OCI-LY7 (cell line): ENCODE measurements at regions not wholly inside any gene's neighbourhood (a gene's known extent, or its start where the extent isn't known, plus 50 kb on each side); places are given as distances from the start of the nearest gene placed in this dataset.

Source experiments
- BruUV-seq: library from RNA; stranded (reverse); fragments of 400-500 nt; replicated peaks from 2 replicates; lab custom pipeline; 2021; lab: Mats Ljungman, UMichigan
- CTCF ChIA-PET: fragments of 300-600 bp; sonication (Branson Sonifier 250); formaldehyde crosslinking; loops from one replicate; lab custom pipeline; 2022; ENCODE audit warnings: antibody characterized with exemption; ENCODE audit not compliant: unreplicated experiment; lab: Charles Lee
- POLR2A ChIA-PET: fragments of 300-600 bp; sonication (Branson Sonifier 250); formaldehyde crosslinking; loops from one replicate; lab custom pipeline; 2022; ENCODE audit warnings: antibody characterized with exemption; lab: Charles Lee
- DNase-seq: peaks from one replicate; pipeline ENCODE4 v3.0.0-alpha.2; 2015; ENCODE audit warnings: low spot score
- H2AFZ ChIP-seq: fragments of 200-600 bp; sonication (generic), shearing (Covaris generic); 2 replicates; pipeline ENCODE4 v1.6.1; 2014; ENCODE audit warnings: mild to moderate bottlenecking, antibody characterized with exemption, low read length, moderate library complexity
- H3K27ac ChIP-seq: fragments of 200-600 bp; sonication (generic); 2 replicates; pipeline ENCODE4 v1.5.1; 2014; ENCODE audit warnings: mixed run types, low read depth, mild to moderate bottlenecking, moderate library complexity, low read length, inconsistent platforms; ENCODE audit not compliant: poor library complexity, severe bottlenecking
- H3K36me3 ChIP-seq: fragments of 200-600 bp; sonication (generic); 2 replicates; pipeline ENCODE4 v1.6.1; 2014; ENCODE audit warnings: mild to moderate bottlenecking, antibody characterized with exemption, low read length, moderate library complexity, mixed read lengths; ENCODE audit not compliant: insufficient read depth
- H3K4me1 ChIP-seq: fragments of 200-600 bp; sonication (generic); 2 replicates; pipeline ENCODE4 v1.5.1; 2014; ENCODE audit warnings: mild to moderate bottlenecking, low read length; ENCODE audit not compliant: insufficient read depth, poor library complexity, severe bottlenecking
- H3K4me2 ChIP-seq: fragments of 200-600 bp; sonication (generic); 2 replicates; pipeline ENCODE4 v1.6.1; 2014; ENCODE audit warnings: mild to moderate bottlenecking, low read length
- H3K4me3 ChIP-seq: fragments of 200-600 bp; sonication (generic); 2 replicates; pipeline ENCODE4 v1.5.1; 2014; ENCODE audit warnings: mild to moderate bottlenecking, low read depth, low read length; ENCODE audit not compliant: poor library complexity, severe bottlenecking
- H3K79me2 ChIP-seq: fragments of 200-600 bp; sonication (generic); 2 replicates; pipeline ENCODE4 v1.6.1; 2016; ENCODE audit warnings: low read depth, mild to moderate bottlenecking, low read length, moderate library complexity, mixed read lengths; ENCODE audit not compliant: insufficient read depth
- H3K9me2 ChIP-seq: fragments of 200-600 bp; sonication (generic); 2 replicates; pipeline ENCODE4 v1.6.1; 2016; ENCODE audit warnings: mild to moderate bottlenecking, low read length, mixed read lengths; ENCODE audit not compliant: insufficient read depth
- H3K9me3 ChIP-seq: fragments of 200-600 bp; sonication (generic); 2 replicates; pipeline ENCODE4 v1.6.1; 2014; ENCODE audit warnings: mild to moderate bottlenecking, mixed run types, low read length, mixed read lengths
- H4K20me1 ChIP-seq: fragments of 200-600 bp; sonication (generic); 2 replicates; pipeline ENCODE4 v1.6.1; 2014; ENCODE audit warnings: mild to moderate bottlenecking, antibody characterized with exemption, low read length, moderate library complexity, mixed read lengths; ENCODE audit not compliant: insufficient read depth
- CTCF ChIP-seq: fragments of 200-600 bp; sonication (generic); conservative IDR thresholded peaks from 2 replicates; pipeline ENCODE4 v1.5.1; 2014; ENCODE audit warnings: mild to moderate bottlenecking, antibody characterized with exemption, low read length, moderate library complexity, mixed read lengths
- EZH2phosphoT487 ChIP-seq: fragments of 200-600 bp; sonication (generic); IDR thresholded peaks from 2 replicates; pipeline ENCODE4 v1.6.1; 2018; ENCODE audit warnings: low read depth, borderline replicate concordance, mild to moderate bottlenecking, mixed run types, antibody characterized with exemption, low read length, moderate library complexity, mixed read lengths
- intact Hi-C: fragments of 100-400 bp; cut with micrococcal nuclease; formaldehyde crosslinking; loops from one replicate; pipeline ENCODE4 v1.10.0; 2022; ENCODE audit not compliant: unreplicated experiment

DNA sequence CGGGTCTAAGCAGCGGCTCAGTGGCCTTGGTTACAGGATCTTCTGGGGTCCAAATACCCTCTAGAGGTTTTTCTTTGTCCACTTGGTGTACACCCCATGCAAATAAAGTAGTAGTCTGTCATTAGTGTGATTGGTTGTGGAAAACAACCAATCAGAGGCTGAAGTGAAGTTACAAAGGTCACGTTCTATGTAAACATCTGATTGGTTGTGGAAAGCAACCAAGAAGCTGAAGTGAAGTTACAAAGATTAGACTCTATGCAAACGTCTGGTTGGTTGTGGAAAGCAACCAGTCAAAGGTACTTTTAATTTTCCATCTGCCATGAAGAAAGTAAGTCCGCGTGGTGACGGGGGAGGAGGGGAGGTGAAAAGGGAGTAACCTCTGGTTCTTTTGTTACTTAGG lies 790.9 kb downstream of the UQCRFS1 start:
- peak overlapping the region; percentile 13; the same call in 1 of the 2 replicates for H3K4me2 ChIP-seq
- no peaks in the 10 kb centered on the region for H3K79me2 ChIP-seq
- TF ChIP-seq CTCF (no peak), EZH2phosphoT487 (no peak)
- ChIA-PET POLR2A (interaction anchor here (1.2 kb wide), 1 partner anchor 10 kb away, joined by 3 read pairs; no protein-coding TSS in a partner anchor), CTCF (no interaction called here)
- no peaks in the 10 kb centered on the region for H3K36me3 ChIP-seq
- no peaks in the 10 kb centered on the region for H3K9me2 ChIP-seq
- DNase-seq: no peak
- no peak overlapping the region for H3K27ac ChIP-seq
- no peak overlapping the region for H2AFZ ChIP-seq
- H3K4me1 ChIP-seq: peaks cover 38% of the 10 kb centered on the region
- intact Hi-C loops: no loop called here
- no peaks in the 10 kb centered on the region for H3K9me3 ChIP-seq
- no peak overlapping the region for H3K4me3 ChIP-seq
- no TSS peak for BruUV-seq
- no peaks in the 10 kb centered on the region for H4K20me1 ChIP-seq

- TF ChIP-seq EZH2phosphoT487 (no peak), CTCF (no peak)
Observed at GRCh38 chr19:28420811-28421550, 792.0 kb downstream of the UQCRFS1 start.

DNA sequence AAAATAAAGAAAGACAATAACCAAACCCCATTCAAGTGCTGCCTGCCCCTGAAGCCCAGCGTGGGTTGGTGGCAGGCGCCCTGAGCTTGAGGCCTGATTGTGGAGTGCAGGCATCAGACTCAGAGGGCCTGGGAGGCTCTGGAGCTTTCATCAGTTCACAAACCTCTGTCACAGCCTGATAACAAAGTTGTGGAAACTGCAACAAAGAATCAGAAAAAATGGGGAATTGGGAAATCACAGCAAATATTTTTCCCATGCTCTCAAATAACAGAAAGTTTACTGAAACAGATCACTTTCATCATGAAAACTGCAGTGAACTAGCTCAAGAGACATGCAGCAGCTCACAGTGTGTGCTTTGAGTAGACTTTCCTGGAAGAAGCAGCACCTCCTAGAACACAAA lies 793.6 kb downstream of the UQCRFS1 start:
- no TSS peak for BruUV-seq

More at GRCh38 chr19:28420811-28421550, 792.0 kb downstream of the UQCRFS1 start:
- no peaks in the 10 kb centered on the region for H4K20me1 ChIP-seq
- no TSS peak for BruUV-seq
- H3K4me1 ChIP-seq: peaks cover 27% of the 10 kb centered on the region
- H3K9me2 ChIP-seq: no peaks in the 10 kb centered on the region
- no peaks in the 10 kb centered on the region for H3K9me3 ChIP-seq
- POLR2A ChIA-PET: no interaction called here
- peak overlapping the region; percentile 13; the same call in 1 of the 2 replicates for H3K4me2 ChIP-seq
- H3K79me2 ChIP-seq: no peaks in the 10 kb centered on the region
- no peak overlapping the region for H3K4me3 ChIP-seq
- CTCF ChIA-PET: no interaction called here
- H3K36me3 ChIP-seq: no peaks in the 10 kb centered on the region
- no peak overlapping the region for H3K27ac ChIP-seq
- DNase-seq: no peak
- peak overlapping the region; percentile 57 for H2AFZ ChIP-seq
- intact Hi-C loops: no loop called here

More for the DNA sequence above, 793.6 kb downstream of the UQCRFS1 start:
- no peak for DNase-seq
- Histone ChIP-seq H3K4me2 (no peak overlapping the region), H3K27ac (no peak overlapping the region), H3K79me2 (no peaks in the 10 kb centered on the region), H3K9me3 (no peaks in the 10 kb centered on the region), H3K36me3 (no peaks in the 10 kb centered on the region), H4K20me1 (no peaks in the 10 kb centered on the region), H3K9me2 (no peaks in the 10 kb centered on the region), H2AFZ (no peak overlapping the region), H3K4me3 (no peak overlapping the region), H3K4me1 (peaks cover 11% of the 10 kb centered on the region)
- TF ChIP-seq EZH2phosphoT487 (no peak), CTCF (no peak)
- intact Hi-C loops: no loop called here
- POLR2A ChIA-PET: interaction anchor here (0.5 to 1.0 kb wide), 3 partner anchors 10 to 42 kb away, joined by 4 read pairs; no protein-coding TSS in a partner anchor
- CTCF ChIA-PET: no interaction called here
